Prostate gland (tissue), 2 donors: ENCODE measurements at regions not wholly inside any gene's neighbourhood (a gene's known extent, or its start where the extent isn't known, plus 50 kb on each side); places are given as distances from the start of the nearest gene placed in this dataset.
A peak's percentile ranks its signal among the peaks of the same experiment; 100 is the strongest.

Source experiments
- DNase-seq: peaks from one replicate; pipeline ENCODE4 v3.0.0-alpha.2; 2019; ENCODE audit warnings: low spot score
- H3K27ac ChIP-seq, 2 donors: fragments of 200-600 bp; sonication (generic); 2 replicates each; pipeline ENCODE4 v1.5.1; 2017 to 2019
- H3K27me3 ChIP-seq: fragments of 200-600 bp; sonication (generic); replicated peaks from 2 replicates; pipeline ENCODE4 v1.5.1; 2019; ENCODE audit not compliant: insufficient read depth
- H3K36me3 ChIP-seq, 2 donors: fragments of 200-600 bp; sonication (generic); 1 replicate in 1 of 2; 2 replicates in 1 of 2; pipeline versions ENCODE4 v1.5.1 to v1.8.1; 2017 to 2019
- H3K4me1 ChIP-seq: fragments of 200-600 bp; sonication (generic); replicated peaks from 2 replicates; pipeline ENCODE4 v1.5.1; 2019
- H3K4me3 ChIP-seq, 2 donors: fragments of 200-600 bp; sonication (generic); 2 replicates each; pipeline ENCODE4 v1.5.1; 2017 to 2019
- H3K9me3 ChIP-seq: fragments of 200-600 bp; sonication (generic); 2 replicates; pipeline ENCODE4 v1.5.1; 2017
- POLR2A ChIP-seq: fragments of 450-650 bp; IDR thresholded peaks from one replicate; pipeline ENCODE4 v1.6.1; 2016; ENCODE audit warnings: antibody characterized with exemption, mild to moderate bottlenecking
- POLR2AphosphoS5 ChIP-seq: sonication (generic); formaldehyde crosslinking; IDR thresholded peaks from one replicate; pipeline ENCODE4 v1.6.1; 2017; ENCODE audit warnings: antibody characterized with exemption
- WGBS: methylation state at CpG from one replicate; pipeline ENCODE4 v1.1.5; 2018; 5-methylcytosine and 5-hydroxymethylcytosine counted together
- intact Hi-C: fragments of 100-400 bp; cut with DNase I; formaldehyde crosslinking; loops from one replicate; pipeline ENCODE4 v1.14.2; 2022
- TF ChIP-seq, protein P1 (sequence below), 4 experiments: fragments of 200-600 bp in 2 of 4; fragments of 450-650 bp in 2 of 4; sonication (generic) in 2 of 4; IDR thresholded peaks; 1 replicate in 3 of 4; 2 replicates in 1 of 4; pipeline ENCODE4 v1.5.1; 2016 to 2019; ENCODE audit warnings: antibody characterized with exemption in 4 of 4, mild to moderate bottlenecking in 2 of 4, moderate library complexity in 2 of 4

- Histone ChIP-seq H3K36me3 (no peaks in the 10 kb centered on the region), H3K4me1 (no peaks in the 10 kb centered on the region), H3K4me3 (no peak overlapping the region), H3K27ac (no peak overlapping the region), H3K9me3 (no peaks in the 10 kb centered on the region), H3K27me3 (no peaks in the 10 kb centered on the region)
- WGBS: 48% methylated on average over 5 of the region's 5 CpGs
- DNase-seq: no peak
- TF ChIP-seq, protein P1, sequence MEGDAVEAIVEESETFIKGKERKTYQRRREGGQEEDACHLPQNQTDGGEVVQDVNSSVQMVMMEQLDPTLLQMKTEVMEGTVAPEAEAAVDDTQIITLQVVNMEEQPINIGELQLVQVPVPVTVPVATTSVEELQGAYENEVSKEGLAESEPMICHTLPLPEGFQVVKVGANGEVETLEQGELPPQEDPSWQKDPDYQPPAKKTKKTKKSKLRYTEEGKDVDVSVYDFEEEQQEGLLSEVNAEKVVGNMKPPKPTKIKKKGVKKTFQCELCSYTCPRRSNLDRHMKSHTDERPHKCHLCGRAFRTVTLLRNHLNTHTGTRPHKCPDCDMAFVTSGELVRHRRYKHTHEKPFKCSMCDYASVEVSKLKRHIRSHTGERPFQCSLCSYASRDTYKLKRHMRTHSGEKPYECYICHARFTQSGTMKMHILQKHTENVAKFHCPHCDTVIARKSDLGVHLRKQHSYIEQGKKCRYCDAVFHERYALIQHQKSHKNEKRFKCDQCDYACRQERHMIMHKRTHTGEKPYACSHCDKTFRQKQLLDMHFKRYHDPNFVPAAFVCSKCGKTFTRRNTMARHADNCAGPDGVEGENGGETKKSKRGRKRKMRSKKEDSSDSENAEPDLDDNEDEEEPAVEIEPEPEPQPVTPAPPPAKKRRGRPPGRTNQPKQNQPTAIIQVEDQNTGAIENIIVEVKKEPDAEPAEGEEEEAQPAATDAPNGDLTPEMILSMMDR (IDR thresholded peaks at IDR 0.05): no peak
- TF ChIP-seq POLR2A: no peak
- intact Hi-C loops: no loop called here
These were observed 244.1 kb downstream of the TFAP2A start for GRCh38 chr6:10170816-10171215.

GRCh38 chr6:10166031-10166430 lies 248.8 kb downstream of the TFAP2A start:
- 94% methylated on average over 5 of the region's 5 CpGs for WGBS
- intact Hi-C loops: no loop called here
- TF ChIP-seq POLR2A (no peak), POLR2AphosphoS5 (no peak)
- TF ChIP-seq, protein P1 (IDR thresholded peaks at IDR 0.05): no peak
- Histone ChIP-seq H3K4me3 (no peak overlapping the region), H3K27ac (no peak overlapping the region), H3K36me3 (no peaks in the 10 kb centered on the region), H3K27me3 (no peaks in the 10 kb centered on the region), H3K9me3 (no peaks in the 10 kb centered on the region), H3K4me1 (no peaks in the 10 kb centered on the region)
- DNase-seq: no peak

DNA sequence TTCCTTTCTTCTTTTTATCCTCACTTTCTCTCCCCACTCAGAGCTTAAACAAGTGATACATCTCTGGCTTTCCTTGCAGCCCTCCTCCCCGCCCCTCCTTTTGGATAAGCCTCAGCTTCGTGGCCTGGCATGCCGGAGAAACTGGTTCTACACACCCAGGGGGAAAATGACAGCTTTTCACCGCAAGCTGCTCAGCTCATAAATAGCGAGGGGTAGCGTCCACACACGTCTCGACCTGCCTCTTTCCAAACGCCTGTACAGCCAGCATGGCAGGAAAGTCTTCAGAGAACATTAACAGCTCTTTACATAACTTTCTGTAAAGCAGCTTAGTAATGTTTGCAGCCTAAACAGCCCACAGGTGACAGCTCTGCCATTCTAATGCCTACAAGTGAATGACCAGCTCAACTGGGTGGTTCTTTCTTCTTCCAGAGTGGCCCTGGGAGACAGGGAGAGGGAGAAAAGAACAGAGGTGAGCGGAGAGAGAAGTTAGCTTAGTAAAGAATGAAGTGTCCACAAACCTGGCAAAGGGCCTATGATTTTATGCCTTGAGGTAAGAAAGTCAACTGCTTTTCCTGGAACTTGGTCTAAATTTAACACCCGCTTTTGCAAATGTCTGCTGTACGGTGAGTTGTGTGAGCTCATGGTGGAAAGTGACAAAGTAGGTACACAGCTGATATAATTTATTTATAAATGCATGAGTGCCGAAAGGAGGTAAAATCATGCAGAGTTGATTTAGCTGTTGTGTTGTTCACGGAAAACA lies 251.5 kb downstream of the TFAP2A start:
- Histone ChIP-seq H3K27ac (peak overlapping the region; percentile 45 to 47), H3K36me3 (no peaks in the 10 kb centered on the region), H3K27me3 (no peaks in the 10 kb centered on the region), H3K4me3 (no peak overlapping the region), H3K4me1 (no peaks in the 10 kb centered on the region), H3K9me3 (no peaks in the 10 kb centered on the region)
- intact Hi-C loops: no loop called here
- TF ChIP-seq POLR2A (no peak), POLR2AphosphoS5 (peak; percentile 84)
- WGBS: 27% methylated on average over 14 of the region's 14 CpGs
- peak; percentile 91 for DNase-seq

DNA sequence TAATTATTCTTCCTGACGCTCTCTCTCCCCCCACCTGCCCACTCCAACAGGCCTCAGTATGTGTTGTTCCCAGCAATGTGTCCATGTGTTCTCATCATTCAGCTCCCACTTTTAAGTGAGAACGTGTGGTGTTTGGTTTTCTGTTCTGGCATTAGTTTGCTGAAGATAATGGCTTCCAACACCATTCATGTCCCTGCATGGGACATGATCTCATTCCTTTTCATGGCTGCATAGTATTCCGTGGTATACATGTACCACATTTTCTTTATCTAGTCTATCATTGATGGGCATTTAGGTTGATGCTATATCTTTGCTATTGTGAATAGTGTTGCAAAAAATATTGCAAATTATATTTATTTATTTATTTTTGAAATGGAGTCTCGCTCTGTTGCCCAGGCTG lies 258.0 kb downstream of the TFAP2A start:
- no peak for TF ChIP-seq POLR2AphosphoS5
- TF ChIP-seq, protein P1 (IDR thresholded peaks at IDR 0.05): no peak
- TF ChIP-seq POLR2A: no peak
- Histone ChIP-seq H3K4me1 (no peaks in the 10 kb centered on the region), H3K4me3 (no peak overlapping the region), H3K27ac (no peak overlapping the region), H3K36me3 (no peaks in the 10 kb centered on the region), H3K9me3 (no peaks in the 10 kb centered on the region), H3K27me3 (no peaks in the 10 kb centered on the region)
- 96% methylated on average over 4 of the region's 4 CpGs for WGBS
- no peak for DNase-seq
- intact Hi-C loops: no loop called here

DNA sequence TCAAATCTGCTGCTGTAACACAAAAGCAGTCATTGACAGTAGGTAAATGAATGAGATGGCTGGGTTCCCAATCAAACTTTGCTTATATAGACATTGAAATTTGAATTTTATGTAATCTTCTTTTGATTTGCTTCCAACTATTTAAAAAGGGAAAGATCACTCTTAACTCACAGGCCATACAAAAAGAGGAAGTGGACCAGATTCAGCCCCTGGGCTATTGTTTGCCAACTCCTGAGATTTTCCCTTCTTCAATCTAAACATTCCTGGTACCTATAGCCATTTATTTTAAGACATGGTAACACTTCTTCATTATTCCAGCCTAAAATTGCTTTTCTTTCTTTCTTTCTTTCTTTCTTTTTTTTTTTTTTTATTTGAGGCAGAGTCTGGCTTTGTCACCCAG lies 260.6 kb downstream of the TFAP2A start:
- Histone ChIP-seq H3K27me3 (no peaks in the 10 kb centered on the region), H3K4me3 (no peak overlapping the region), H3K36me3 (no peaks in the 10 kb centered on the region), H3K27ac (no peak overlapping the region), H3K4me1 (no peaks in the 10 kb centered on the region), H3K9me3 (no peaks in the 10 kb centered on the region)
- intact Hi-C loops: no loop called here
- DNase-seq: no peak
- TF ChIP-seq POLR2A: no peak
- TF ChIP-seq, protein P1 (IDR thresholded peaks at IDR 0.05): no peak
- no peak for TF ChIP-seq POLR2AphosphoS5
